ENCODE measurements at regions not wholly inside any gene's neighbourhood (a gene's known extent, or its start where the extent isn't known, plus 50 kb on each side); places are given as distances from the start of the nearest gene placed in this dataset.

- H3K4me2 ChIP-seq, result no peak overlapping the region
- TF ChIP-seq Cebpa-rat (IDR thresholded peaks at IDR 0.05), result no peak
- H3K36me3 ChIP-seq, result no peaks in the 10 kb centered on the region
- H3K27ac ChIP-seq, result no peak overlapping the region
- H3K9ac ChIP-seq, result no peak overlapping the region
- H3K27me3 ChIP-seq, result no peaks in the 10 kb centered on the region
- H3K4me3 ChIP-seq, result no peak overlapping the region
- no peaks in the 10 kb centered on the region for H3K9me3 ChIP-seq (replicated peaks in 1 of 11)
- no peaks in the 10 kb centered on the region for H4K20me1 ChIP-seq
- no peaks in the 10 kb centered on the region for H3K4me1 ChIP-seq
These were observed 1585.0 kb upstream of the ACVR2A start for GRCh38 chr2:146259816-146260215.

- Histone ChIP-seq H3K9me3 (replicated peaks in 1 of 11) (no peaks in the 10 kb centered on the region), H3K27me3 (no peaks in the 10 kb centered on the region), H3K4me1 (no peaks in the 10 kb centered on the region), H3K27ac (no peak overlapping the region), H3K9ac (no peak overlapping the region), H3K4me3 (no peak overlapping the region), H3K4me2 (no peak overlapping the region), H4K20me1 (no peaks in the 10 kb centered on the region), H3K36me3 (no peaks in the 10 kb centered on the region)
- no peak for TF ChIP-seq Cebpa-rat (IDR thresholded peaks at IDR 0.05)
These were observed 1586.8 kb upstream of the ACVR2A start for GRCh38 chr2:146258071-146258470.

GRCh38 chr2:146252119-146252518 is 1592.7 kb upstream of the ACVR2A start:
- no peak overlapping the region for H3K27ac ChIP-seq
- H4K20me1 ChIP-seq, result no peaks in the 10 kb centered on the region
- H3K4me1 ChIP-seq, result no peaks in the 10 kb centered on the region
- no peak for TF ChIP-seq Cebpa-rat (IDR thresholded peaks at IDR 0.05)
- no peak overlapping the region for H3K4me3 ChIP-seq
- H3K27me3 ChIP-seq, result no peaks in the 10 kb centered on the region
- H3K9me3 ChIP-seq (replicated peaks in 1 of 11), result no peaks in the 10 kb centered on the region
- no peaks in the 10 kb centered on the region for H3K36me3 ChIP-seq
- H3K4me2 ChIP-seq, result no peak overlapping the region
- no peak overlapping the region for H3K9ac ChIP-seq

GRCh38 chr2:146251328-146251727 is 1593.5 kb upstream of the ACVR2A start:
- Histone ChIP-seq H3K4me1 (no peaks in the 10 kb centered on the region), H3K36me3 (no peaks in the 10 kb centered on the region), H3K9ac (no peak overlapping the region), H3K27me3 (no peaks in the 10 kb centered on the region), H3K27ac (no peak overlapping the region), H3K4me3 (no peak overlapping the region), H4K20me1 (no peaks in the 10 kb centered on the region), H3K9me3 (replicated peaks in 1 of 11) (no peaks in the 10 kb centered on the region), H3K4me2 (no peak overlapping the region)
- TF ChIP-seq Cebpa-rat (IDR thresholded peaks at IDR 0.05), result no peak

GRCh38 chr2:146246736-146247523 is 1597.9 kb upstream of the ACVR2A start:
- no peak overlapping the region for H3K9ac ChIP-seq
- H3K4me2 ChIP-seq, result no peak overlapping the region

GRCh38 chr2:146246002-146246735 is 1598.7 kb upstream of the ACVR2A start:
- H3K36me3 ChIP-seq, result no peaks in the 10 kb centered on the region
- no peaks in the 10 kb centered on the region for H3K9me3 ChIP-seq (replicated peaks in 1 of 11)
- no peak for TF ChIP-seq Cebpa-rat (IDR thresholded peaks at IDR 0.05)
- H3K4me1 ChIP-seq, result no peaks in the 10 kb centered on the region
- no peak overlapping the region for H3K4me2 ChIP-seq
- H4K20me1 ChIP-seq, result no peaks in the 10 kb centered on the region
- no peaks in the 10 kb centered on the region for H3K27me3 ChIP-seq
- no peak overlapping the region for H3K27ac ChIP-seq
- H3K9ac ChIP-seq, result no peak overlapping the region
- H3K4me3 ChIP-seq, result no peak overlapping the region

More at GRCh38 chr2:146246736-146247523, 1597.9 kb upstream of the ACVR2A start:
- no peaks in the 10 kb centered on the region for H3K27me3 ChIP-seq
- H3K4me3 ChIP-seq, result no peak overlapping the region
- no peaks in the 10 kb centered on the region for H3K4me1 ChIP-seq
- no peaks in the 10 kb centered on the region for H3K9me3 ChIP-seq (replicated peaks in 1 of 11)
- no peak for TF ChIP-seq Cebpa-rat (IDR thresholded peaks at IDR 0.05)
- H3K27ac ChIP-seq, result no peak overlapping the region
- H3K36me3 ChIP-seq, result no peaks in the 10 kb centered on the region
- no peaks in the 10 kb centered on the region for H4K20me1 ChIP-seq

GRCh38 chr2:146244830-146245229 is 1600.0 kb upstream of the ACVR2A start:
- H3K4me2 ChIP-seq, result no peak overlapping the region
- no peaks in the 10 kb centered on the region for H3K9me3 ChIP-seq (replicated peaks in 1 of 11)

GRCh38 chr2:146244131-146244530 is 1600.7 kb upstream of the ACVR2A start:
- no peaks in the 10 kb centered on the region for H3K4me1 ChIP-seq
- no peak overlapping the region for H3K4me3 ChIP-seq
- no peak overlapping the region for H3K4me2 ChIP-seq
- H4K20me1 ChIP-seq, result no peaks in the 10 kb centered on the region
- no peaks in the 10 kb centered on the region for H3K27me3 ChIP-seq
- no peak for TF ChIP-seq Cebpa-rat (IDR thresholded peaks at IDR 0.05)
- no peak overlapping the region for H3K9ac ChIP-seq
- H3K9me3 ChIP-seq (replicated peaks in 1 of 11), result no peaks in the 10 kb centered on the region
- H3K36me3 ChIP-seq, result no peaks in the 10 kb centered on the region
- H3K27ac ChIP-seq, result no peak overlapping the region

More at GRCh38 chr2:146244830-146245229, 1600.0 kb upstream of the ACVR2A start:
- Histone ChIP-seq H3K4me3 (no peak overlapping the region), H3K4me1 (no peaks in the 10 kb centered on the region), H3K36me3 (no peaks in the 10 kb centered on the region), H4K20me1 (no peaks in the 10 kb centered on the region), H3K9ac (no peak overlapping the region), H3K27me3 (no peaks in the 10 kb centered on the region), H3K27ac (no peak overlapping the region)
- no peak for TF ChIP-seq Cebpa-rat (IDR thresholded peaks at IDR 0.05)

GRCh38 chr2:146241023-146241422 is 1603.8 kb upstream of the ACVR2A start:
- no peaks in the 10 kb centered on the region for H3K27me3 ChIP-seq
- no peaks in the 10 kb centered on the region for H3K36me3 ChIP-seq
- no peaks in the 10 kb centered on the region for H4K20me1 ChIP-seq
- no peak overlapping the region for H3K9ac ChIP-seq
- H3K4me2 ChIP-seq, result no peak overlapping the region
- H3K4me3 ChIP-seq, result no peak overlapping the region
- no peak overlapping the region for H3K27ac ChIP-seq
- H3K4me1 ChIP-seq, result no peaks in the 10 kb centered on the region
- no peaks in the 10 kb centered on the region for H3K9me3 ChIP-seq (replicated peaks in 1 of 11)
- no peak for TF ChIP-seq Cebpa-rat (IDR thresholded peaks at IDR 0.05)

GRCh38 chr2:146240391-146240790 is 1604.4 kb upstream of the ACVR2A start:
- H3K9me3 ChIP-seq (replicated peaks in 1 of 11), result no peaks in the 10 kb centered on the region
- no peak overlapping the region for H3K27ac ChIP-seq
- no peak overlapping the region for H3K4me2 ChIP-seq
- no peaks in the 10 kb centered on the region for H3K36me3 ChIP-seq
- H3K4me3 ChIP-seq, result no peak overlapping the region
- H3K9ac ChIP-seq, result no peak overlapping the region
- H4K20me1 ChIP-seq, result no peaks in the 10 kb centered on the region
- no peaks in the 10 kb centered on the region for H3K4me1 ChIP-seq
- H3K27me3 ChIP-seq, result no peaks in the 10 kb centered on the region
- no peak for TF ChIP-seq Cebpa-rat (IDR thresholded peaks at IDR 0.05)
